Activated naive CD4-positive, alpha-beta T cell treated with anti-CD3 and anti-CD28 coated beads, Interleukin-2, amount 50 U/mL, for 16 hours (primary cell): ENCODE measurements at regions not wholly inside any gene's neighbourhood (a gene's known extent, or its start where the extent isn't known, plus 50 kb on each side); places are given as distances from the start of the nearest gene placed in this dataset.

ENCODE experiments used
- DNase-seq: peaks from one replicate; pipeline ENCODE4 v3.0.0-alpha.2; 2020

DNA sequence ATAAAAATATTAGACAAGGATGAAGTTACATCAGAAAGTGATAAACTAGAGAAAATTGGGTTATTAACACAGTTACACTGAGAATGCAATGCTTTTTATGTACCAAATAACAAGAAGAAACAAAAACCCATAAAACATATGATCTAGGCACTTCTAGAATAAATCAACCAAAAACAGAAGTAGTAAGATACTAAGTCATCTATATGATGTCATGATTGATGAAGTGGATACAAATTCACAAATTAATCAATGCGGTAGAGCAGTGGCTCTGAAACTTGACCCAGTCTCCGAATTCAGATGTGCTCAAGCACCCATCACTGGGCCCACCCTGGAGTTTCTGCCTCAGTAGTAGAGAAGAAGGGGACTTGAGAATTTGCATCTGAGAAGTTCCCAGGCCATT, 112.1 kb upstream of the SSTR4 start:
- no peak for DNase-seq

DNA sequence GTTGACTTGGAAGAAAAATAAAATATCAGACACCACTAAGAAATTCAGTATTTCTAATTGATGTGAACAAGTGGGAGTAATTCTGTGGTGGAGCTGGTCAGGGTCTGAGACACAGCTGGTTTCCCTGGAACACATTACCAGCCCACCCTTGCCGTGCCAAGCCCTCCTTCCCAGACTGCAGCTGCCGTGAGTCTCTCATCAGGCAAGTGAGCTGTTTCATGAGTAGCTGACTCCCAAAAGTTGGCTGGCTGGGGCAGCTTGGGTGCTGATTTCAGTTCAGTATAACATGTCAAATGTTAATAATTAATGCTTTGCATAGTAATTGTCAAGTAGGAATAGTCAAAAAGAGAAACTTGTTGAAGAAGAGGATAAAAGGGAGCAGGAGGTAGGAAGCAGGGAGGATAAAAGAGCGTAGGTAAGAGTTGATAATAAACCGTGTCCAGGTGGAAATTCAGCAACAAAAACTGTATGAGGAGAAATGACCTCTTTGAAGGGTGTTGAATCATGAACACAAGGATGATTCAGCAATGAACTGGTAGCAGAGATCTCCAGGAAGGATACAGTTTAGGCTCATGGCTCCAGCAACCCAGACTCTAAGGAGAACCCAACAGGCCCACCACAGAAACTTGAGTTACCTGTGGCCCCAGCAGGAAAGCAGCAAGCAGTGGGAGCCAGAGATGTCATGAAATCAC, 110.9 kb upstream of the SSTR4 start:
- DNase-seq = no peak

DNA sequence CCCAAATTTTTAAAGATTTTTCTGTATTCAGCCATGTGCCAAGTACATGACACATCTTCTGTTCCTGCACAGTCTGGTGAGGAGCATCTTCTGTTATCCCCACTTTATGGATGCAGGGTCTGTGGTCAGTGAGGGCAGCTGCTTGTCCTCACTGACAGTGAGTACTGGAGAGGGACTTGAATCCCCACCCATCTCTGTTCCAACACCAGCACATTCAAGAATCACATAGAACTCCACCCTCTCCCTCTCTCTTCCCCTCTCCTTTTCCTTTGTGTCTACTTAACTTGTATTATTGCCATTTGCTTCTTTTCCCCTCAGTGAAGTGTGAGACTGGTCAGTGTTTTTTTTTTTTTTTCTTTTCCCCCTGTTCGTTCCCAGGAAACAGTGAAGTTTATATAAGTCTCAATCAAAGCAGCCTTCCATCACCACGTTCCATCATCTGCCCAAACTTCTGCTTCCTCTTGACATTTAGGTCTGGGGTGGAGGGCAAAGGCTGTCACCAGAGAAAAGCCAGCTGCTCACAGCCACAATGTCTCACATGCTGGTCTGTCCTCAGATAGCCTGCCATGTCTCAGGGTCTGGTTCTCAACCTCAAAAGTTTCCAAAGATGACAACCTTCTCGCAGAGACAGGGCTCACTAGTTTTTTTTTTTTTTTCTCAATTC, 110.0 kb upstream of the SSTR4 start:
- no peak for DNase-seq

DNA sequence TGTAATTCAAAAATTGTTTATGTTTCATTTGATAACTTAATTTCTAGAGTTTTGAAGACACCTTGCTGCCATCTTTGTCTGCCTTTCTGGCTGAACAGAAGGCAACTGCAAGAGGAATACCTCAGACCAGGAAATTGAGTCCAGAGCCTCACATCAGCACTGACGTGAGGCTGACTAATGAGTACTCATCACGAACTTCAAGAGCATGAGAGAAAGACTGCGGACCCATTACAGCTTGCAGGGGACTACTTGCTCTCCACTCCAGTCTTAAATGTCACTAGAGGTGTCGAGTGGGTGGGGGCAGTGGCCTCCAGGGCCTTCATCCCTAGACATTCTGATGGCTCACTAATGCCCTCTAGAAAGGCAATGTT, 109.5 kb upstream of the SSTR4 start:
- no peak for DNase-seq

DNA sequence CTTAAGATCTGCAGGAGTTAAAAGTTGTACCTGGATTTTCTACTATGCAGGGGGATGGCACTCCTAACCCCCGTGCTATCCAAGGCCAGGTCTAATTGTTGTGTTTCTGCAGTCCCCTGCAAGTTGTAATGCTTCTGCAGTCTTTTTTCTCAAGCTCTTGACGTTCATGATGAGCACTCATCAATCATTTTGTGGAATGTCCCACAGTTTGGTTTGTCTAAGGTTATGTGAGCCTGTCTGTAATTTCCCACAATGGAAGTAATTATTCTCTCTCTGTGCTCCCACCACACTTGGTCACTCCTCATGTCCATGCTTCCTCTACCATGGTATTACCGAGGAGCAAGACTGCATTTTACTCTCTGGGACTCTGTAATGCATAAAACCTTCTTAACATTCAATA, 107.6 kb upstream of the SSTR4 start:
- DNase-seq = no peak

DNA sequence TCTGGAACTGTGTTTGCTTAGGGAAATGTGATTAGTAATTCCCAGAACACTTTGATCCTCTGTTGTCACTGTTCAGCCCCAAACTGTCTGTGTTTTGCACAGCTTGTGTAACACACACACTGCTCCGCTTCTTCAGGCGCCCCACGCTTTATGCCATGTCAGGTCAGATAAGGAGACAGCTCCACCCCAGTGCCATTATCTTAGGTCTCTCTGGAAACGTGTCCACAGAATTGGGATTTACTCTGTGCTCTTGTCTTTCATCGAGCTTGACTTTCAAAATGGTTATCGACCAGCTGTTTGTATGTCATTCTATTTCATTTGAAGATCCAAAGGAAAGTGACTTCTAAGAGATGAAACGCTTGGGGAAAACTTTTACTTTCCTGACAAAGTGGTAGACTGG, 106.4 kb upstream of the SSTR4 start:
- no peak for DNase-seq

DNA sequence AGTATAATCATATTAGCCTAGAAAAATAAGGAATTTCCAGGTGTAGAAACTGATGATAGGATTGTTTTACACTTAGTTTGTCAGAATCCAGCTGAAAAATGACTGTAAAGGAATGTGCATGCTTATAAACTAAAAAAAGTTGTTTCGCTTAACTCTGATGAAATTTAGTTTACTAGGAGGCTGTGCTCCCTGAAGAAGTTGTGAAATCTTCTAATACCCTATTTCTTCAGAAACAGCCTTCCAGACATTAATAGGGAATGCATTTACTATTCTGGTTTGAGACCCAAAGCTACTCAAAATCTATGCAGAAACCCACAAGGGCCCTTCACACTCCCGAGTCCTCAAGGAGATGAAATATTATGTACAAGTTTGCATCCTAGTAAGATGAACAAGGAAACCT, 105.5 kb upstream of the SSTR4 start:
- no peak for DNase-seq

DNA sequence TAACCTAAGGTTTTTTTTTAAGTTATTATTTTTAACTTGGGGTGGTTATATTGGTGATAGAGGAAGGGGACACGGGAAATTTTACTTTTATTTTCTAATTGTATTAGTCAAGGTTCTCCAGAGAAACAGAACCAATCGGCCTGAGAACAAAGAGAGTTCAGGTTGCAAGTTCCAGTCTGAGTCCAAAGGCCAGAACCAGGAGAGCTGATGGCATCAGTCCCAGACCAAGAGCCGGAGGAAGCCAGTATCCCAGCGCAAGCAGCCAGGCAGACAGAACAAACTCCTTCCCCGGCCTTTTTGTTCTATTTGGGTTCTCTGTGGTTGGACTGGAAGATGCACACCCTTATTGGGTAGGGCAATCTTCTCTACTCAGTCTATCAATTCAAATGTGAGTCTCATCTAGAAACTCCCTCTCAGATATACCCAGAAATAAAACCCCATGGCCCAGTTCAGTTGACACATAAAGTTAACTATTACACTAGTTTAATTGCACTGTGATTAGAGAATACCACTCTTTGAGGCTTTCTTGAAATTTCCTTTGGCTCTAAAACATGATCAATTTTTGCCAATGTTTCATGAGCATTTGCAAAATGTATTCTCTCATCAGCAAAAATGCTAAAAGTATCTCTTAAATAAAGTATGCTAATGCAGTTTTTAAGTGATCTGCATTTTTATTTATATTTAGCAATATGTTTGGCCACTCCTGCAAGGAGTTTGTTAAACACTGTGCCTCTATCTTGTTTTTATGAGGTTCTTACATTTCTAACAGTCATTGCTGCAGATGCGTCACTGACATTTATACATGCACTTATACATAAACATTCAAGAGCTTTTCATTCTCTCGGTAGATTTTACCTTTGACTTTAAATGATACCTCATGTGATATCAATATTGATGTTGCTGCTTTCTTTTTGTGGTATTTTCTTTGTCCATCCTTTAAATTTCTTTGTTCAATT, 103.2 kb upstream of the SSTR4 start:
- DNase-seq = no peak

DNA sequence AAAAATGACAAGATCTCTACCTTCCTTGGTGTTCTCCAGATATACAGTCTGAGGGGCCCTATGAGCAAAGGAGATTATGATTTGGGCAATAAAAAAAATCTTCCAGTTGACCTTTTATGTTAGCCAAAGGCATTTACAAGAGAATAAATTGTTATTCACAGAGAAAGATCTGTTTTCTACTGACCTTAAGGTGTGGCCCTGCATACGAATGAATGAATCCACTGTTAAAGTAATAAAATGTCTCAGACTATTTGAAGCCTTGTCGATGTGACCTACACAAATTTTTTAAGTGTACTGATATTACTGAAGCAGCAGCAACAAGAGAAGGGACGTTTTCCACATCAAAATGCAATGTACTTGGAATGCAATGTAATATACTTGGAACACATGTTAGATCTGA, 95.9 kb upstream of the SSTR4 start:
- DNase-seq = no peak

DNA sequence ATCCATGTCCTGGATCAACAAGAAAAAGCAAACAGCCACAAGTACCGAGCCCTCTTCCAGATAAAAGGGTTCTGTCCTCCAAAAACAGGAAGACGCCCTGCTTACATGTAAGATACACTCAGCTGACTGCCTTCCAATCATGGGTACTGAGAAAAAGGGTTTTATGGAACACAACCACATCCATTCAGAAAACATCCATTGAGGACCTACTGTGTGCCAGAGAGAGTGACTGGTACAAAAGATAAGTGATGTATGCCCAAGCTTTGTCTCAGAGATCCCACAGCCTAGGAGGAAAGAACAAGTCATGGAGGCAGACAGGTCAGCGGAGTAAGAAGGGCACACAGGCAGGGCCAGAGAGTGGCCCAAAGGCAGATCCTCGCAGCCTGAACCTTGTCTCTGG, 94.8 kb upstream of the SSTR4 start:
- DNase-seq = no peak

DNA sequence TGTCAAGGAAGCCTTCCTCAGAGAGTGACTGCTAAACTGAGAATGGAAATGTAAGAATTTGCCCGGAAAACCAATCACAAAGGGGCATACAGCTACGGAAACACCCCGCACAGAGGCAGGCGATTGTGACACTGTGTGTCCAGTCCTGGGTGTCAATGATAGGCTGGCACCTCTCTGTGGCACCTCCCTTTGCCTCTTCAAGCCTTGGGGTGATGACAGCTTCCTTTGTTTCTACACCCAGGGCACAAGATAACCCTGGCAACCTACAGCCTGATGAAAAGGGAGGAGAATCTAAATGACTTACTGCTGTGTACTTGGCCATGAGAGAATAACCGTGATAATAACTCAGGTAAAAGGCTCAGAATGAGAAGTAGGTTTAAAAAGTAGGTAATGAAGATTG, 93.6 kb upstream of the SSTR4 start:
- no peak for DNase-seq

DNA sequence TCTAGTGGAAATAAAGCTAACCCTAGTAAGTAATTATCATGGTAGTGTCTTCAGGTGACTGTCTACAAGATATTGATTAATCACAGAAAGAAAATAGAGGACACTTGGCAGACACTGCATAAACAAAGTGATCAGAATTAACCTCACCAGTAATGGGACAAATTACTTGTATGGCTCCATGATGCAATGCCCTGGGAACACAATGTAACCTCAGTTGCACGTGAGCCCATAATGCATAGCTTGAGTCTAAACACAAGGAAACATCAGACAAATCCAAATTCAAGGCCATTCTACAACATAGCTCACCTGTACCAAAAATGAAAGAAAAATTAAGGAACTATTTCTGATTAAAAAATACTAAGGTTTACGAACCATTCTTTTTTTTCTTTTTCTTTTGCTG, 92.4 kb upstream of the SSTR4 start:
- no peak for DNase-seq

DNA sequence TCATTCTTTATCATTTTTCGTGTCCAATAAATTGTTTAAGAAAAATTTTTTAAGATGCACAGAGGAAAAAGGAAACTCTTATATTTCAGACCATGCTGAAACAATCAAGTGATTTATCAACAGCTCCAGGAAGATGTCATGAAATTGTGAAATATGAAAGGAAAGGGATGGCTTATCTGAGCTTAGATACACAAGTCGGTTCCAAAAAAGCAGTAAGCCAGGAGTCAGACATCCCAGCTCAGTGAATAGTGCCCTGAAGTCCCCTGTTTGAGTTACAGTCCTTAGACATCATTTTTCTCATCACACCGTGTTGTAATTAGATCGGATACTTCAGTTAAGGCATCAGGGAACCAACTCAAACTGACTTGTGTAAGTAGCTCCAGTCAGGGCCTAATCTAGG, 91.0 kb upstream of the SSTR4 start:
- DNase-seq = no peak

DNA sequence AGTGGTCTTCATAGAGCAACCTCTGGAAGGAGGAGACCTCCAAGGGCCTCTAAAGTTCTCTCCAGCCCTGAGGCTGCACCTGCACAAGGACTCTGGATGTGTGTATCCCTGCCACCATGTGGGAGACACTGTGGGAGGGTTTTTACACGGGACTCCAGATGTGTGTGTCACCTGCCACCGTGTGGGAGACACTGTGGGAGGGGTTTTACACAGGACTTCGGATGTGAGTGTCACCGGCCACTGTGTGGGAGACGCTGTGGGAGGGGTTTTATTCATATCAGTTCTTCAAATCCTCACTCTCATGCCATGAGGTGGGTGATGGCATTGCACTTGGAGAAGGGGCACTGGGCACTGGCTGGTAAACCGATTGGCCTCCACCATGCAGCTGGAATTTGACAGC, 90.2 kb upstream of the SSTR4 start:
- DNase-seq = no peak

DNA sequence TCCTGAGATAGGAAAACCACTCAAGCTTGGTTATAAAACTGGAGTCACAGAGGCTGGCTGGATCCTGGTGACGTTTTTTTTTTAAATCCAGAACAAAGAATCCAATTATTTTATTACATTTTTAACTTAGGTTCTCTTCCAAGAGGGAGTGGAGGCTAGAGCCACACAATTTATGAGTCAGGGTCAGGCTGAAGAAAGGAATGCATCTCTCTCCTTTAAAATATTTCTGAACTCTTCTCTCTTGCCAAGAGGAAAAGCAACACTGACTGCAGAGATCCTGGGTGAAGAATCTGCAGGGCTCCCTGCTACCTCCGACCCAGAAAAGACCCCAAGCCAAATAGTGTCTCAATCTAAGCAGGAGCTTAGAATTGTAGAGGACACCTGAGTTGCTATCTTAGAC, 88.5 kb upstream of the SSTR4 start:
- no peak for DNase-seq

DNA sequence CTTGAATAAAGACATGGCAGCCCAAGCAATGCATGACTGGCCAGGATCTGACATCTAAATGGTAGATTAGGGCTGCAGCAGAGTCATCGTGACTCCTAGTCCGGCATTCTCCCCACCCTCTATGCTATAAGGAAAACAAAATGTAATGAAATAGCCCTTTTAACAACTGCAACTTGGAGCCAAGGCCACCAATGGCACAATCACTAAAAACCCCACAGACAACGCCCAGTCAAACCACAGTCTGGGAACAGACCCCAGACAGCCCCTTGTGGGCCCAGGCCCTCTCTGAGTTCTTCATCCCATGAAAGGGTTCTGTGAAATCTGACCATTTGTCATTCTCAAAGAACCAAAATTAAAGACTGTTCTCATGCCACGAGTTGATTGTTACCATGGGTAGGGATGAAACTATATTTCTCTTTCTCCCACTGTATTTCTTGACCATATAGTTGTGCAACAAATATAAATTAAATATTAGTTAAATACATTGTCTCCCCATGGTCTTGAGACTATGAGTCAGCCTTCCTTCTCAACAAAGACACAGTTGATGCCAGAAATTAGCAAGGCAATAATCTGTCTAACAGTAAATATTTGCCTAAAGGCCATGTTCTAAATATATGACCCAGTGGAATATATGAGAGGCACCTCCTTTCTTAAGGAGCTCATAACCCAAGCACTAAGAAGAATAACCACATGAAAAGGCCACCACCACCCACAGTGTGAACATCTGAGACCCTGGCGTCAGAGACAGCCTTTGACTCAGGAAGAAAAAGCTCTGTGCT, 85.6 kb upstream of the SSTR4 start:
- no peak for DNase-seq

DNA sequence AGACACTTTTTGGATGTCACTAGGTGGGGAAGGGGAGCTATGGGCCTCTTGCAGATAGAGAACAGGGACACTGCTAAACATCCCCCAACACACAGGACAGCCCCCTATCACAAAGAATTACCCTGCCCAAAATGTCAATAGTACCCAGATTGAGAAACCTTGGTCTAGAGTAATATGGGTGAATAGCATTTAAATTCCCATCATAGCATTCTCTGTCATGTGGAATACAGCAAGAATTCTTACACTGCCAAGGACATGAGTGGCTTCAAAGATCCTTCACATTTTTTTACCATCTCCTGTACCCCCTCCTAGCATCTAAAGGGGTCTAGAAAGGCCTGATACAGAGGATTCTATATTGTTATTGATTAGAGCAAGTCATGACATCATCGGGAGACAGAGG, 83.1 kb upstream of the SSTR4 start:
- no peak for DNase-seq

DNA sequence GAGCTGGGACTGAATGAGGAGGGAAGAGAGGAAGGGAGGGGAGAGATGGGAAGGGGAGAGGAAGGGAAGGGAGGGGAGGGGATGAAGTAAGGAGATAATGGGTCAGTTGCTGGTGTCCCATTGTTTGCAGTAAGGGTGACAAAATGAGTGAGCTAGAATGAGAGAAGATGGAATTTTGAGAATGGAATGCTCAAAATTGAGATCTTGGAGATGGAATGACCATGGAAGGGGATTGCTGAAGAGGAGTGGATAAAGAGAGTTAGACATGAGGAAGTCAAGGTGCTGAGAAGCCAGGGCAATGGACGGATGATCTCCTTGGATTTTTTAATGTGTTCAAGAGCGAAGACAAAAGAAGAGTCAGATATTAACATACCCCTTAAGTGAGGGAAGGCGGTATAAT, 80.5 kb upstream of the SSTR4 start:
- DNase-seq = no peak

DNA sequence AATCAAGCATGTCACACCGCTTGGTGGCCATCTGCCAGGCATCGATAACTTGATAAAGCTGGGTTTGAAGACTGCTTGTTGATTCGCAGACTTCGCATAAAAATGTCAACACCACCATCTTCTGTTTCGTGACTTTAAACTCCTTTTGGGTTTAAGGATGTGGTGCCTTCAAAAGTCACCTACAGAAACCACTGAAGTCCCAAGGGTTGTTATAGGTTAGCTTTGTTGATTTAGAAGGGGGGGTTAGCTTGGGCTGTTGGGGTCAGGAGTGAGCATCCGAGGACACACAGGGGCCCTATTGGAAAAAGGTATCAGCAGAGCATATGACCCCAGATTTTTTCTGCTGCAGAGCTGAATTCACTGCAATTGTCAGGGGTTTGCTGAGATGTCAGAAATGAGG, 76.7 kb upstream of the SSTR4 start:
- DNase-seq = no peak

DNA sequence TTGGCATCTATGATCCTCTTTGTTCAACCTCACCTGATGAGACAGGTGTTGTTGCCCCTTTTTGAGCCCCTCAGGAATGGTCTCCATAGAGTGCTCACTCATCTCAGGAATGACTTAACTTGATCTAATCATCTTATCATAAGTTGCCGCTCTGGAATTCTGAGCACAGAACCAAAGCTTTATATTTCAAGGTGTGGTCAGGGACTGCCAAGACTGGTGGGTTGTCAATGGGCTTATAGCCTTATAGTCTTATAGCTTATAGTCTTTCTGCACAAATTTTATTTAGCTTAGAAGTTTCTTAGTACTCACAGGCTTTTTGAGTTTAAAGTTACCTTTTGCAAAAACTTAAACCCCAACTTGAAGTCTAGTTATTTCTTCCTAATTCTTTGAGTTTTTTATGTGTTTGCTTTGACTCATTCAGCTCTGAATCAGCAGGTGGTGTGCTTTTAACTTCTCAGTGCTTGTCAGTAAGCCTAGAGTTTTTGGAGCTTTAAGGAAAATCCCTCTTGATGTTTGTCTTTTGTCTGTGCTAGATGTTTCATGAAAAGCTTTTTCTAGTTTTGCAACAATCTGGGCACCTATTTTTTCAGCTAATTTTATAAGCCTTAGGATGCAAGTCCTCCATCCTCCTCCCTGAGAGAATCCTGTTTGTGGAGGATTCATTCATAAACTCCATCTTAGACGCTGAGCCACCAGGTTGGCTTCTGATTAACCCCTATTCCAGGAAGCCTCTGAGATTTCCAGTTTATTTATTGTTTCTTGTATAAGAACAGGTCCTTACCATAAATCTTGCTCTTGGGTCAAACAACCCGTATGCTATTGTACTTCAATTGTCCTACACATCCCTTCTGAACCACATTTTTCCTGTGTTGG, 72.3 kb upstream of the SSTR4 start:
- DNase-seq = no peak

DNA sequence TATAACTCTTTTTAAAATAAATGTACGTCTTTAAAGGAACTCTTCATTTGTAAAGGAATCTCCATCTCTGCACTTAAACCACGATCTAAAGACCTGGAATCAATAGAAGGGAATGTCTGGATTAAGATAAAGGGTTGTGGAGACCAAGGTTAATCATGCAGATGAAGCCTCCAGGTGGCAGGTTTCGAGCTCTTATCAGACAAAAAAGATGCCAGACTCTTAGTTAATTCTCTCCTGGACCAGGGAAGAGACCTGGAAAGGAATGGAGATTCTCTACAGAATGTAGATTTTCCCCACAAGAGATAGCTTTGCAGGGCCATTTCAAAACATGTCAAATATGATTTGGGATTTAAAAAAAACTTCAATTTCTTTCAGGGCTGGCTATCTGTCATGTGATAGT, 71.5 kb upstream of the SSTR4 start:
- no peak for DNase-seq

DNA sequence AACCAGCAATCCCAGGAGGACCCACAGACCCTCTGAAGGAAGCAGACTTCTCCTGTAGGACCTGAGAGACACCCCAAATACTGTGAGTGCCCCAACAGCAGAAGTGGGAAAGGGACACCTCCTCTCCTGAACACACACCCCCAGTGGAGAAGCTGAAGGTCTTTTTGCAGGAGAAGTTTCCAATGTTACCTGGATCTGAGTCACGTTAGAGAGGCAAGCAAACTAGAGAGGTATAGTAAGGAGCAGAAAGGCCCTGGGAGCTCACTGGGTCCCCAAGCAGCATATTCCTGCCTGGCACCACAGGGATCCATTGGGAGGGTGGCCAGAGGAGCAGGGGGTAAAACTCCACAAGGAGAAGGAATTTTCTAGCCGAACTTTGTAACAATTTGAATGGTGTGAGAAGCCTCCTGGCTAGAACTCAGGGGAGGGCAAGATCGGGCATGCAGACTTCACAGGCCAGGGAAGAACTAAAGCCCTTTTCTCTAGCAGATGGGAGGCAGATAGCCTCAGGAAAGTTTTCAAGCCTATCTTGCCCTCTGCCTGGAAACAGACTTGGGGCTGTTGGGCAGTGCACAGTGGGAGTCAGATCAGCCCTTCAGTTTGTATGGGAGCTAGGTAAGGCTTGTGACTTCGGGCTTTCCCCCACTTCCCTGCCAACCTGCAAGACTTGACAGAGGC, 68.2 kb upstream of the SSTR4 start:
- no peak for DNase-seq
